NCI-H82 treated with DMSO at 0.1 percent for 48 hours (cell line): ENCODE measurements at regions not wholly inside any gene's neighbourhood (a gene's known extent, or its start where the extent isn't known, plus 50 kb on each side); places are given as distances from the start of the nearest gene placed in this dataset.

Experiments
- DNase-seq: peaks from one replicate; lab custom pipeline; 2025; ENCODE audit not compliant: unreplicated experiment; lab: John Stamatoyannopoulos, UW

DNA sequence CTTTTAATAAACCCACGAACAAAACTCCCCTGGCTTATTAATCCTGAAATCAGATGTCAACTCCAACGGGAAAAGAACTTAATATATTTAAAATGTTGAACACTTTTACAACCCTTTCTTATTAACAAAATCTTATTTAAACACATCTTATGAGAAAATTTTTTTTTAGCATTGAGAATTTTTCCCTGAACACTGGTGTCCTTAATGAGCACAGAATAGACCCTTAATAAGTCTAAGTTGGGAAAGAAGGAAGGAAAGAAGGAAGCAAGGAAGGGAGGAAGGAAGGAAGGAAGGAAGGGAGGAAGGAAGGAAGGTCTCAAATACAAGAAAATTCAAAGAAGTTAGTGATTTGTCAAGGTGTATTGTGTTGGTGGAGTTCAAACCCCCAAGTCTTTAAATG is 129.2 kb upstream of the COL1A2 start:
- no peak for DNase-seq

DNA sequence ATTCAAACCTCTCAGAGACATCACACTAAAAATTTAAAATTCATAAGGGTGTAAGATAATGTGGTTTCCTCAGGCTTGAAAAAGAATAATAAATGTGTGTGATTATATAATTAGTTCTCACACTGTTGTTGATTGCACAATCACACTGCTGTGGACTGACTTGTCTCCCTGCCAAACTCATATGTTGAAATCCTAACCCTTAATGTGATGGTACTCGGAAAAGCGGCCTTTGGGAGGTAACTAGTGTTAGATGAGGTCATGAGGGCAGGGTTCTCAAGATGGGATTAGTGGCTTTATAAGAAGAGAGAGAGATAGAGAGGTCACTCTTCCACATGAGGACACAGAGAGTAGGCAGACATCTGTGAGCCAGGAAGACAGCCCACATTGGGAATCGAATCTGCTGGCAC is 128.5 kb upstream of the COL1A2 start:
- DNase-seq, result peak; percentile 97

DNA sequence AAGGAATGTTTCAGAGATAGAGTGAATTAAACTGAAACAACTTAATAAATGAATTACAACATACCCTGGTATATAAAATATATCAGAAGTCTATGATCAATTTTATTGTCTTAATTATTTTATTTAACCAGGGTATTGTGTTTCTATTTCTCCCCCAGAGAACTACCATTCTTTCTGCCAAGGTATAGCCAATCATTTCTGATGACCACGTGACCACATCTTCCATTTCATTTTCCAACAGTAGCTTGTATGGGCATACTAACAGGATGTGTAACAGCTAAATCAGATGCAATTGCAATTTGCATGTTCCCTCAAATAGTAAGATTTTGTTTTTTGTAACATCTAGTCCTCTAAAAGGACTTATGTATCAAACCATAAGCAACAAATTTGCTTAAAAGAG is 123.9 kb upstream of the COL1A2 start:
- no peak for DNase-seq

DNA sequence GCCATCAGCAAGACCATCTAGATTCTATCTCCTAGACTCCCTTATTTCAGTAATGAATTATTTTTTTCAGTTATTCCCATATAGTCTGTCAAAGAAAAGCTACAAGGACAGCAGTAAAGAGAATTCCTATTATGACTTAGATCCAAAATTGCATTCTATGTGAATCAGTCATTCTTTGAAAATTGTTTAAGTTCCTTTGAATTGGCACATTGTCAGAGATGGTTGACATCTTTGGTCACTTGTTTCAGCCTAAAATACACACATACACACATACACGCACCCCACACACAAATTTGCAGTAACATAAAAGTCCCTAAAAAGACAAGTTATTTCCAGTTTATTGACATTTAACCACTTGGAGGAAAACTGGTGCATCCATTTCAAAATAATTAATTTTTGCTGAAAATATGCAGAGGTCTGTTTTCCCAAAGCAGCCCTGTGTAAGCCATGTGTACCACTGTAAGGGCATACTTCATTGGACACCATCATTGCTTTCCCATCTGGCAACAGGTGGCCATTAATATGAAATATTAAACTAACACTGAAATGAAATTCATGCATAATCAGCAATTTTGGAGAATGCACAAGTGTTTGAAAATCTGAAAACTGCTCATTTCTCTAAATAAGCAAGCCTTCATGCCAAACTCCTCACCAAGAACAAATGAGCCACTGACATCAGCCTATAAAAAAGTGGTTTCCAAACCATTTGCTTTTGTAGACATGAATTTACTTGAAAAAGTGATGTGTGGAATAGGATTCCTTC is 121.7 kb upstream of the COL1A2 start:
- no peak for DNase-seq

DNA sequence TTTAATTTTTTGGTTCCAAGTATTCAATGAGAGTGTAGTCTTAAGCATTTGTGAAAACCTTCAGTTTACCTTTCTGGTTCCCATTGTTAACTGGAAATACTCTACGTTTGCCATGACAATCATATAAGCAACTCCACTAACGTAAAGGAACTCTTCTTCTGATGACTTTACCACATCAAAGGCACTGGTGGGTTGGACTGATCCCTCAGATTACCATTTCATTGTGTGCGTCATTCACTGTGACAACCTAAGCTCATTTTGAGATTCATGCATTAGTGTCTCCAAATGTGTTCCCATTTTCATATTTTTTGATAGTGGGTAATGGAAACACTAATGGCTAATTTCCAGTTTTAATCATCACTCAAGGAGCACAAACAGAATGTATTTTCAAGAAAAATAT is 119.9 kb upstream of the COL1A2 start:
- no peak for DNase-seq

DNA sequence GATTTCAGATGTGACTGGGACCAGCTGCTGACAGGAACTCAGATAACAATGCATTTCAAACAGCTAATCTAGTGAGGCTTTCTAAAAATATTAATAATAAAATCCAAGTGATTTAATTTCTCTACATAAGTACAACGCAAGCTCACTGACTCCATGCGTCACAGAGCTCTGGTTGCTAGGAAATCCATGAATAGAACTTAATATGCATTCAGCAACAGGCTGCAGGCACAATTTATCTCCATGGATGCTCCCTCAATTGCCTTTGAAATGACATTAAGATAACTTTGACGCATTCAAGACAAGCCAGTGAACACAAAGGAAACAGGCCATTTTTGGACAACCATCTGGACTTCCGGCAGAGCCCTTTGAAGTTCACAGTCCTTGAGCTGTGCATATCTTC is 118.7 kb upstream of the COL1A2 start:
- DNase-seq, result no peak

DNA sequence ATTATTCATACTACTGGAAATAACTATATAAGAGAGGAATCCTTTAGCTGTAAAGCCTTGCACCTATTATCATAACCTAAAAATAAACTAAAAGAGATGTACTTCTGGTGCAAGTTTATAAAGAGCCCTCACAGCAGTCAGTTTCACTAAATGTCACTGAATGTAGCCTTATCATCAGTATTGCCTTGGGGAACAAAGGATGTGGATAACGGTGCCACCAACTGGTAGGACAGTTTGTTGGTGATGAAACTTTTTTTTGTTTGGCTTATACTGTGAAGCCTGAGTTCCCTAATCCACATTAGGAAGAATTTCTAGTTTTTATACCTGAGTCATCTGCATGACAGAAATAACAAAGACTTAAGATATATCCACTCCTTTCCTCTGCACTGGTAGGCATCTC is 117.9 kb upstream of the COL1A2 start:
- DNase-seq, result peak; percentile 37

DNA sequence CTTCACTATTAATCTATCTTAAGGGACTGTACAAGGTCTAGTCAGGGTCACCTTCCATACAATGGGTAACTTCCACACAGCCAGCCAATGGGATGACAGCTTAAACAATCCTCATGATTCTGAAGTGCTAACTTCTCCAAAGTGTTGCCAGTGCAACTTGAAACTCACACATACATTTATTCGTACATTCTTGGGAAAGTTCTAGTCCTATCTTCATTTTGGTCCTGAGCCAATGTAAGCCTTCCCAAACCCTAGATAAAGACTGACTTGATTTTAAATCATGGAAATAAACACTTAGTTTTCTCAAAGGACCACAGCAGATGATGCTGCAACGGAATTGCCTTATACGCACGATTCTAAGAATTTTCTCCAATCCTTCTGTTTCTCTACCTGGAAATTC is 117.5 kb upstream of the COL1A2 start:
- no peak for DNase-seq

DNA sequence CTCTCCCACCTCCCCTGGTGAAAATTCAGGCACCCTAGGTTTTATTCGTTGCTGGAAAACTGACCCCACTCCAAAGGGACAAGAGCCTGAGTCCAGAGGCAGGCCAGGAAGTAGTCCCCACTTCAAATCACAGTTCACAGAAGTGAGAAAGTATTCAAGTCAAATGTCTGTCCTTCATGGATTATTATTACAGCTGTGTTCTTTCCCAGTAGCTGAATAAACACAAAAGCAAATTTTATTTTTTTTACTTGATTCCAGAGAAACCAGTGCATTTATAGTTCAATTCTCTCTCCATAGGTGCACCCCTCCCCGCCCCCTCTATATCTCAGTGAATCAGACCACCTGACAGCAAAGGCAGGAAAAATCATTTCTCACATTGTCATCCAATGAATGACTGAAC is 113.8 kb upstream of the COL1A2 start:
- no peak for DNase-seq

DNA sequence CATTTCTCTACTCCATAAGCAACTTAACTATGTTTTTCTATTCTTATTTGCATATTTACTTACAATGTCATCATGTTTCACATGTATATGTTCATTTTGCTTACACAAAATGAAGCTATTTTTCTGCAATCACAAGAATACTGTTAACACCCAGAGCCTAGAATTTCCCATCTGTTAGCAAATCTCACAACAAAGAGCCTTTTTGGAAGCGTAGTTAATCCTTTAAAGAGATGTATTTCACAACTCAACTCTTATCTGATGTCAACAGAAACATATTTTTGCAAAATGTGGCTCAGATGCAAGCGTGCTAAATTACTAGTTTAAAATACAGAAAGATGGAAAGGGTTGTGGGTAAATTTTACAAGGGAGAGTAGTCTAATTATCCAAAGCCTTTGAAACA is 110.6 kb upstream of the COL1A2 start:
- peak; percentile 15 for DNase-seq

DNA sequence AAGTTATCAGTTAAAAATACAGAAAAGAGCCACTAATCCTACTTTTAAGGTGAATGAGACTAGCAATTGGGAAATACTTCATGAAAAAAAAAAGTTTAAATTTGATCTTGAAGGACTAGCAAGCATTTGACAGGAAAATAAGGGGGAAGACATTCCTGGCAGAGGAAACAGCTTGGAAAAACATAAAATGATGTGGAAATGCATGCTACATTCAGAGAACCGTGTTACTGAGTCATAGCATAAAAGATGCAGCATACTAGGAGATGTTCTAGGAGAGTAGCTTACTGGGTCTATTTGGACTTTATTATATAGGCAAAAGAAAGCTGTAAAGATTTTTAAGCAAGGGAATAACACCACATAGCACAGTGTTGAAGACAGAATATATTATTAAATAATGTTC is 108.6 kb upstream of the COL1A2 start:
- DNase-seq, result no peak

DNA sequence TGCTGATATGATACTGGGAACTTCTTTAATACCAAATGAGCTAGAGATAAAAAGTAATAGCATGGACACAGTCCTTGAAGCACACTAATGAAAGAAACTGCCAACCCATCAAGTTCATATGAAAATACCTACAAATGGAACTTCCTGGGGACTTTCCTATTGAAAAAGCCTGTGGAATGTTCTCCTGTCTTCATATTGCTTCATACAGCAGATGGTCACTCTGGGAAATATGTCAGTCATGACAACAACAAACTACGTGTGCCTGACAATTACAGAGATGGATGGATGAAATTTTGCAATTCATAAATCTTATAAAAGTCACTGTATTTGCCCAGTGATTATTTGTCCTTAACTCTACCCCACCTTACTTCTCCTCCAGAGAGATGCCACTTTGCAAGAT is 106.6 kb upstream of the COL1A2 start:
- DNase-seq, result no peak

DNA sequence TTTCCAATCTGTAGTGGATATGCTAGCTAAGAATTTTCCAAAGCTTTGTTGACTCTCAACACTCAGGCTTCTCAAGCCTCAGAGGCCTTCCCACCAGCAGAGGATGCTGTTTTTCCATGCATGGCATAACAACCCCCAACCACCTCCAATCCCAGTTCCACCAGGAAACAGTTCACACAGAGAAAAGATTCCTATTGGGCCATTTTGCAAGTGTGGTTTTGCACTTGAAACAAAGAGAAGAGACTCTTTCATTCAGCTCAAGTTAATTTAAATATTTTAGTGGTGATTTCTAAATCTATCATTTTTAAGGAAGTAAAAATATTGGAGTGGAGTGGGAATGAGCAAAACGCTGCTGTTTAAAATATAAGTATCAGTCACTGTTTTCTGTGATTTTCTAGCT is 105.6 kb upstream of the COL1A2 start:
- peak; percentile 54 for DNase-seq

DNA sequence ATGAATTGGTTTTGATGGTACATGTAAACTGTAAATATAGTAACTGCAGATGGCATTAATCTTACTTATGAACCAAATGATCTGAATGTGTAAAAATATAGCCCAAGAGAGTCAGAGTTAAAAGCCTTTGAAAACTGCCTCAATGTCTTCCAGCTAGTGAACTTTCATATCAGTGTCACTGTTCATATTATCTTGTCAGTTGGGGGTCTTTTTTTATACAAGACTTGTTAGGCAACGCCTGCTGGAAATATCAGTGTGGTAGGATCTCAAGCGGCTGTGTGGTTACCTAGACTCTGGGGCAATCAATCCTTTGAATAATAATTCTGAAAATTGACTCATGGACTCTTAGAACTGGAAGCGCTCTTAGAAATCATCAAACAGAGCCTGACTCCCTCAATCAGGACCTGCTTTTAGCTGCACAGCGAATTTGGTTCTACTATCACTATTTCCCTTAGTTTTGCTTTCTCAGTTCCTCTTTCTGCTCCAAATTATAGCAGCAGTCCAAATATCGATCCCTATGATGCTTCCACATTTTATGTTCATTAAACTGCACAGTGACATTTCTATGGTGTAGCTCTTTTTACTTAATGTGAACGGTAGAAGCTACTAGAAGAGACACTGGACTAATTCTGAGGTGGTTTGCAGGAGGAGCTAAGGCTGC is 100.1 kb upstream of the COL1A2 start:
- no peak for DNase-seq

DNA sequence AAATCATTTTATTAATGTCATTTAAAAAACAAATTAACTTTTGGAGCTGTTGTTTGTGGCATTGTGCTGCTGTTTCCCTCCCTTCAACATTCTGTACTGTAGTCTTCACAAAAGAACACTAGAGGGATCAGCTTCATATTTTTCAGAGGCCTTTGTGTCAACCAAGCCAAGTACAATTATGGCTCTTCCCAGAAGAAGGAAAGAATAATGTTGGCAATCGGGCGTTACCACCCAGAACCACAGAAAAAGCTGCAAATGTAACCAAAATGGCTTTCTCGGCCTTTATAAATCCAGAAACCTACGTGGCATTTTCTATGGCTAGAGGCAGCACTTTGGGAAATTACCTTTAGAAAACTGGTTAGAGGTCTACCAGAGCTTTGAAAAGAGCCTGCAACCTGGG is 98.8 kb upstream of the COL1A2 start:
- DNase-seq, result peak; percentile 32

DNA sequence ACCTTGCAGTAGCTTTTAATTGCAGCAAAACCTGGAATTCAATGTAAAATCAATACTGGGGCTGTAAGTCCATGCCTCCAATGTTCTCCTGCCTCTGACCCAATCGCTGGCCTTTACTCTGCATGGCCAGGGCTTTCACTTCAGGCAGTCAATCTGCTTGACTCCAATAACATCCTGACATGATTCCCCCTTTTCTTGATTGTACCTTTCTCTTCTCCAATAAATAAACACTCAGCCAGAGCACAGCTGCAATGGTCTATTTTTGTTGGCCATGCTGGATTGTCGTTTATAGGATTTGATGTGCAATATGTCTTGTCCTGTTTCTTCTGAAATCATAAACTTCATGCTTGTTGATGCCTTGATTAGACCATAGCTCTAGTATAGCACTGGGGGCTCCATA is 97.8 kb upstream of the COL1A2 start:
- no peak for DNase-seq

DNA sequence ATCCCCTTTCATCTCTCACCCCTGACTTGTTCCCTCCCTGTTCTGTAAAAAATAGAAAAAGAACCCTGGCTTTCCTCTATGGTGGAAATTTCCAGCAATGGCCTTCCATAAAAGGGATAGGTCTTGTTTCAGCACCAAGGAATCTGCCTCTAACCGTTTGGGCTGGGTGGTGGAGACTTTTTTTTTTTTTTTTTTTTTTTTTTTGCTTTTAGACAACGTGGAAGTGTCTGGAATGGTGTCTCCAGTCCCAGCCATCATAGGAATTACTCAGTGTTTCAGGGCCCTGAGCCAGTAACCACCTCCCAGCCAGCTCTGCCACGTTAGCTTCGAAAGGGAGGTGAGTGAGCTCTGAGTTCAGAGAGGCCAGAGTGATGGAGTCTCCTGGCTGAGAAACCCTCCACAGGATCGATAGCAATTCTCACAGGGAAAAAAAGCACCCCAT is 97.3 kb upstream of the COL1A2 start:
- DNase-seq, result no peak

DNA sequence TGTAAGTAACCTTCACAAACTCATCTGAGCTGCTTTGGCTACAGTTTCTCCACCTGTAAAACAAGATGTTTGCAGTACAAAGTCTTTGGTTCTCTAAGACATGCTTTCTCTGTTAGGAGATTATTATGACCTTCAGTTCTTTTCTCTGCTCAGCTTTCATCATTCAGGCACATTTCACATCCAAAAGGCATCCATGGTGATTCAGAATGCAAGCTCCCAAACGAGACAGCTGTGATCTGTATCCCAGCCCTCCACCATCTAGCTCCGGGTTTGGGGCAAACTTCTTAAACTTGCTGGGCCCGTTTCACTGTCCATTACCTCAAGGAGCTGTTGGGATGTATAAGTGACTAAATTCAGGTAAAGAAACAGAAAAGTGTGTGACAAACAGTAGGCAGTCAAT is 95.8 kb upstream of the COL1A2 start:
- no peak for DNase-seq

DNA sequence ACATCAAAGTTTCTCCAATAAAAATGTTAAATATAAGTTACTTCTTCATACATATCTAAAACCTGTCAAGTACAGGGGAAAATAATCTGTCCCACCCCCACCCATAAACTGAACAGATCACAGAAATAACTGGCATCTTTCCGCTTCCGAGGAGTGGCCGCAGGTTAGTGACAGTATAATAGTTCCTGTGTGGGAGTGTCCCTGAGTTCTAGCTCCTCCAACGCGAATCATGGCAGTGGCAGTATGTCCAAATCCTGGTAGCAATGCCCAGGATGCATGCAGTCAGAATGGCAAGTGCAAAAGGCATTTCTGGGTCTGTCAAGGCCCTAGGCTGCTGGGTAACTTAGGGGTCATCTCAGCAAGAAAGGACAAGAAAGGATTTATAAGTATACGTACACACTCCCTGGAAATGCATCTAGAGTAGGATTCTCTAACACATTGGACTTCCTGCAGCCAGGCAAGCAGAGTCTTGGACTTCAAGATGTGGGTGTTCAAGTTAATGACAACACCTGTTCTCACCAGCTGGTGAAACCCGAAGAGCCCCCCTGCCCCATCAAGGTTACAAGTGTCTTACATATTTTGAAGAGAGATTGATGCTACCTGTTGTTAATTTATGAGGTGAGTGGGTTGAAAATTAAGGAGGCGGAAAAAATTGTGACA is 94.4 kb upstream of the COL1A2 start:
- DNase-seq, result no peak

DNA sequence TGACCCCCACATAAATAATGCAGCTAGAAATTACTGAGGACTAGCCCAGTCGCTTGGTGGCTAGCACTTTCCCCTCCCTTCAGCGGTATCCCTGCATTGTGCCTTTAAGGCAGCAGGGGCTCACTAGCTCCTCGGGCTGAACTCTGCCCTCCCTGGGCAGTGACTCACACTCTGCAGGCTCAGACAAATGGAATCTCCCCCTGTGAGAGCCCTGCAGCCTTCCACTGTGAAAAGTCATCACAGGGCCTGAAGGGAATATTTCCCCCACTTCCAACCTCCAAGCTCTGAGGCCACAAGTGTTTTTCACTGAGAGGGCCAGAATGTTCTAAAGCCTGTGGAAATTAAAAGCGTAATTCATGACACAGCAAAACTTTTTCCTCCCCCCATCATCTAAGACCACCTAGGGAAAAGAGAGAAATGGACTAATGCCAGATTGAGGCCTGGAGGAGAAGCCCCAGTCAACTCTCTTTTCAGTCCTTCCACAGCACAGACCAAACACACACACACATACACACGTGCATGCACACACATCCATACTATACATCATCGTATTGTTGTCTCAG is 93.6 kb upstream of the COL1A2 start:
- DNase-seq, result no peak

DNA sequence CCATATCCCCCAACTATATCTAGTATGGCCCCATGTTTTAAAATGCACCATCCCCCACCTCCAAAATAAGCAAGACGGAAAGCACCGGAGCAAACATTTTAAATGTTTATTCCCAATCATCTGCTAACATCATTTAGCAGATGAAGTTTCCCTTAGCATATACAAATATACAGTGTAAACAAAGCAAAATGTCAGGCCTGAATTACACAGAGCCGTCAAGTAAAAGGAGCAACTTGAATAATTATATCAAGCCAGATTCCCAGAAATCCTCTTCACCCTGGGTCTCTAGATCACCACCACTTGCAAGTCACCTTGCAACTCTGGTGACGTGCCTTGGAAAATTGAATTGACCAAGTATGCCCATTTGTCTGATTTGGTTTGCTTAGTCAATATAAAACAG is 91.6 kb upstream of the COL1A2 start:
- DNase-seq, result no peak

DNA sequence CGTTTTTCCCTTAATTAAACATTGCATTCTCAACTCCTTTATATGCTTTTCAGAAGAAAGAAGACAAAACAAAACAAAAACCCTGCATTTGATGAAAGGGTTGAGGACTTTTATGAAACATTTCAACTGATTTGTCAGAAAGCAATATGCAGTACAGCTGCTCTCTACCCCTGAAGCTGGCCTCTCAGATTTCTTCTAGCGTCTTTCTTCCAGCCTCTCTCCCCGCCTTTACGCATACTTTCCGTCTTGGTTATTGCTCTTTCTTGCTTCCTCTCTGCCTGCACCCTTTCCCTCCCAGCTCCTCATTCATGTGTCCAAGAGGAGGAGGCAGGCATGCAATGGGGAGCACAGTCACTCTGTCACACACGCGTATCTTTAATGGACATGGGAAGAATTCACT is 91.0 kb upstream of the COL1A2 start:
- no peak for DNase-seq
